NCI-H128 (cell line): ENCODE measurements at regions not wholly inside any gene's neighbourhood (a gene's known extent, or its start where the extent isn't known, plus 50 kb on each side); places are given as distances from the start of the nearest gene placed in this dataset.

Source experiments
- DNase-seq: peaks from one replicate; lab custom pipeline; 2025; ENCODE audit not compliant: unreplicated experiment; lab: John Stamatoyannopoulos, UW

GRCh38 chr5:167447466-167448375 lies 843.7 kb upstream of the WWC1 start:
- DNase-seq: no peak

GRCh38 chr5:167448376-167448775 lies 843.1 kb upstream of the WWC1 start:
- no peak for DNase-seq

DNA sequence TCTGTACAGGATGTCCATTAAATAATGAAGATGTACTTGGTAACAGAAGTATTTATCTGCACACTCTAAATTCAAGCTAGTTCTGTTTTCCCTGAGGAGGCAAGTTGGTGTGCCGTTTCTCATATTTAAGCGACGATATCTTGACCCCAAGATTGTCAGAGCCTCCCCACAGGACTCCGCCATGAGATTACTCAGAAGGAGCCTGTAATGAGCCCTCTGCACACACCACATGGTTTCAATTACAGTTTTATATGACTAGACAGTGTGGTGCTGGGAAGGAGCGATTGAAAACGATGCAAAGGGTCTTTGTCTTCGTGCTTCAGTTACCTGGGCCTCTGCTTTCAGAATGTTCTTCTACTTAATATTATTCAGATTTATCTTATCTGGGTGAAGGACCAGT lies 840.4 kb upstream of the WWC1 start:
- no peak for DNase-seq

- DNase-seq: no peak
These were observed 839.3 kb upstream of the WWC1 start for GRCh38 chr5:167452136-167452535.

DNA sequence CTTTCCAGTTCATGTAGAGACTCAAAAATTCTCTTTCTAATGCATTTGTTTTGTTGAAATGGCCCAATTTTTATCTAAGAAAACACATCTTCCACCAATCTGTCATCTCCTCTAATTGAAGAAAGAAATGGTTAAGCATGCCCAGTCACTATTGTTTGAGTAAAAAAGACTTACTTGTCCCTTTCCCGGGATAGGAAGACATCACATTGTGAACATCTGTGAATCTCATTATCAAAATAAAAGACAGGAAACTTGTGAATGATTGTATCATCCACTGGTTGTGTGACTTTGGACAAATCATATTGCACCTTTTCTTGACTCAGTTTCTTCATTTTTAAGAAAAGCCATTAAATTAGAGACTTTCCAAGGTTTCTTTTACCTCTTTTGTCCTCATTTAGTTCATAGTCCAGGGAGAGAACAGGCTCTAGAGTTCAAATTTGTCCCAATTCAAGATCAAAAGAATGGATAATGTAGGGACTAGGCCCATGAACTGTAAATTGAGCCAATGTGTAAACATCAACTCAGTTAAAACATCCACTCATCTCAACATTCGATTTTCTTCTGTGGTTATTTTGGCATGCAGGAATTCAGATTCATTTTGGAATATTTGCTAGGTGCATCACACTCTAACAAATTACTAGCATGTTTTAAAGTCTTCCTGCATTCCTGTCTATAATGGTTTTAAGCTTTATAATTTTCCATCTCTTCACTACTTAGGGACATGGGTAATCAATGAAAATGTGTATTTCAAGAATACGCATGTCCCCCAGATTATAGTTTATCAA lies 838.0 kb upstream of the WWC1 start:
- DNase-seq: no peak

DNA sequence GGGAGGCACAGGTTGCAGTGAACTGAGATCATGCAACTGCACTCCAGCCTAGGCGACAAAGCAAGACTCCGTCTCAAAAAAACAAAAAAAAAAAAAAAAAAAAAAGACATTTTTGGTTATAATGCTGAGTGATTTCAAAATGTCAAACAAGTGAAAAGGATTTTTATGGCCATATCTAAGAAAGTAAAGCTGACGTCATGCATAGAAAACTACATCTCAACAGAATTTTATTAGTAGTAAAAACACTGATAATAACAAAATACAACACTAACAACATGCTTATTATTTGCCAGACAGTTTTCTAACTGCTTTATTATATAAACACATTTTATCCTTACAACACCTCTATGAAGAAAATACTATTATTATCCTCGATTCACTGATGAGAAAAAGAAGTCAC lies 833.0 kb upstream of the WWC1 start:
- DNase-seq: no peak

- no peak for DNase-seq
These were observed 830.9 kb upstream of the WWC1 start for GRCh38 chr5:167460449-167461020.

DNA sequence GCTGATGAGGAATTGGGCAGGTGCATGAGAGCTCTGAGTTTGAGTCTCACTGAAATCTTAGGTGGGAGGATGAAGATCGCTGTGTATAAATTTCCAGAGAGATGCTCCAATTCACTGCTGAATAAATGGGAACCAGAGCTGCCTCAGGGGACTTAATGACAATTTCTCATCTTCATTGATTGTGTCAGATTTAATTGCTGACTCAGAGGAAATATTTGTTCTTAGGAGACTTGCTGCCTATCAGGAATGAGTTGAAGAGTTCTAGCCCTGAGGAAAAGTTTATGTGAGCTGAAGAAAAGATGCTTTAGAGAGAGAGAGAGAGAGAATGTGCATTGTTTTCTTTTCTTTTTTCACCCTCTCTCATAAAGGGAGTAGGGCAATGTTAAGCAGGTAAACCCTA lies 827.5 kb upstream of the WWC1 start:
- DNase-seq: no peak

- DNase-seq: no peak
These were observed 824.5 kb upstream of the WWC1 start for GRCh38 chr5:167466992-167467391.

DNA sequence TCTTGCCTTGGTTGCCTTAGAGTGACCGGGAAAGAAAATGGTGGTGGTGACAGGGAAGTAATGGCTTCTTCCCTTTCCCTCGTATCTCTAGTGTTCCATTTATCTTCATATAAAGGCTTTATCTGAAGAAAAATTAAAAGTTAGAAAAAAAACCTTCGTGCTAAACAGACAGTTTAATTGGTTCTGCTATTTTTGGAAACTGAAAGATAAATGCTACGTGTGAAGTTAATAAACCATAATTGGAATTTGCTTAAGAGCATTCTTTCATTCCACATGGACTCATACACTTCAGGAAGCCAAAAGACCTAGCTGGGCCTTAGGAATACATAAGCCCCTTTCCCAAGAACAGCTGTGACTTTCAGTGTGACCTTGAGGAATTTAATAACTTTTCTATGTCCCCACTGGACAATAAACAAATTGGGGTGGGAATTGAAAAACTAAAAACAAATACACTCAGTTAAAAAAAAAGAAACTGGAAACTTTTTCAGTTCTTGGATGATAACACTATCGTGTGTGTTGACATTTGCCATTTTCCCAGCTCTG lies 818.8 kb upstream of the WWC1 start:
- DNase-seq: no peak

DNA sequence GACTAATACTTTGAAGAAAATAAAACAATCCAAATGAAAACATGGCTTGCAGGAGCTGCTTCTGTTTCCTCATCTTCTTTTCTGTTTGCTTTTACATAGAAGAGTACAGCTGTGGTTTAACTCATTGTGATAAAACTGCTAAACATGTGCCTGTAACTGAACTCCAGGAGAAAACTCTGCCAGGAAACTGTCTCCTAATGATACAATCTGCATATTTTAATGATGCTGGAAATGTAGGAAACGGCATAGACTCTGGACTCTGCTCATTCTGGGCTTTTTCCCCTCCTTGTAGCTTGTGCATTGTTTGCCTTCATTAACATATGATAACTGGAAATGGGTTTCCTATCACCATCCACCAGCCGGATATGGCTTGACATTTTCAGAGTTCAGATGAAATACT lies 813.3 kb upstream of the WWC1 start:
- DNase-seq: no peak

GRCh38 chr5:167479779-167480178 lies 811.7 kb upstream of the WWC1 start:
- DNase-seq: no peak

- no peak for DNase-seq
These were observed 810.1 kb upstream of the WWC1 start for GRCh38 chr5:167481345-167481744.

DNA sequence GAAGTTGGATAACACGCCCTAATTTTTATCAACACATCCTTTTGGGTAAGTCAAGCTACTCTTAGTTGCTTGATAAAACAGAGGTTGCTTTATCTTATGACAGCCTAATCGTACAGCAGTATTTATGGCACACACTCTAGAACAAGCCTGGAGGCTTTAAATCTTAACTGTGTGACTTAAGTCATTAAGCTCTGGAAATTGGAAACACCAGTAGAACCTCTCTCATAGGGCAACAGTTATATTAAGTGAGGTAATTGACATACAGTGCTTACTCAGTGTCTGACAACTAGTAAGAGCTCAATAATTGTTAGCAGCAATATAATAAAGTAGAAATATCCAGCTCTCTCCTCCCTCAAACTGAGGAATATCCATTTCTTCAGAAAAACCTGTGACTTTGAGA lies 808.9 kb upstream of the WWC1 start:
- DNase-seq: no peak

DNA sequence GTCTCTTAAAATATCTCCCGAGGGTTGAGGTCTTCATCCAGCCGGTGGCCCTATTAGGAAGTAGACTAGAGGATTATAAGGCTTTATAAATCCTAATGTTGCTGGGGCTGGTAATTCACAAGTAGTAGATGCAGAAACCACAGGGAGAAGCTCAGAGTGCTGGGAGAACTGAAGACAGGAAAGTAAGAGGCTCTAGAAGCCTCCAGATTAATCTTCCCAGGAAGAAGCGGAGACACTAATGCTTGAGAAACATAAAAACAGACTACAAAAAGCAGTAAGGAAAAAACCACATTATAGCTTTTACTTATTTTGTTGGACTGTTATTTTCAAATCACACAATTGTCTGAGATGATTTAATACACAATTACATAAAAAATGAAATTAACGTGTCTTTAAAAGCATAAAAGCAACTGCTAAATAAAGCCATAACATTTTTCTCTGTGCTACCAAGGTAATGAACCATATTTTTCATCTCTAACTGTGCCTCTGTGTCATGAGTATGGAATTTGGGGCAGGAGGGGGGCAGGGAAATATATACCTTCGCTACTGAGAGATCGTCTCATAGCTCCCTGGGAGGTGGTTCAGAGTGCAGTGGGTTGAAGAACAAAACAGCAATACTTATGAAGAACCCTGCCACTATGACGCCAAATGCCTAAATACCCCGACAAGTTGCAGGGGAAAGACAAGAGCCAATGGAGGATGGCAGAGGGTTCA lies 806.2 kb upstream of the WWC1 start:
- DNase-seq: no peak

- no peak for DNase-seq
These were observed 803.1 kb upstream of the WWC1 start for GRCh38 chr5:167488371-167488770.

- DNase-seq: no peak
These were observed 802.2 kb upstream of the WWC1 start for GRCh38 chr5:167489202-167489601.

- DNase-seq: no peak
These were observed 787.3 kb upstream of the WWC1 start for GRCh38 chr5:167503926-167504720.

DNA sequence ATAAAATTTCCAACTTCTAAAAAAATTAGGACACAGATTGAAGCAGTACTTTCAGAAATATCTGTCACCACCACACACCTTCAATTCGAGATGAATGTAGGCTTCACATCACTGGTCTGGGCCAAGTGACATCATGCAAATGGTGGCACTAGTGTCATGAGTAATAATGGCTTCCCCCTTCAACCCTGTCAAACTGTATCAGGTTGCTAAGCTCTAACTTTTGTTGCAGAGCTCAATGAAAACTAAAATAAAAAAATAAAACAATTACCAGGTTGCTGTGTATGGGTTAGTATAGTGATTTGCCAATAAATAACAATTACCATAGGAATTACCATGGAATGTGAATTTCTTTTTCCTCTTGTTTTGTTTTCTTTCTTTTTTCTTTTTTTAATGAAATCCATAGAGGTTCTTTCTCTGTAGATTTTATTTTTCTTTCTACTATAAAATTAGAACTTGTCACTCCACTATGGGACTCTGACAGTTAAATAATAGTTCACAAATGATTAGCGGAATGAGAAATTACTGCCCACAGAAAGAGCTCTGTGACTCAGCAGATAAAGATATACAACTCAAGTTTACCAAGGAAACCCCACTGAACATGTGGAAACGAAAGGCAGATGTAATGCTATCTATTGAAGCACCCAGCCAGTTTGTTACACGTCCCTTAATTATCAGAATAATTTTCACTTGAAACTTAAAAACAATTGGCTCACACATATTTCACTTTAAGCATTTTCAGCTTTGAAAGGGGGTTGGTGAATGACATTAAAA lies 783.8 kb upstream of the WWC1 start:
- no peak for DNase-seq
